ENCODE measurements at regions not wholly inside any gene's neighbourhood (a gene's known extent, or its start where the extent isn't known, plus 50 kb on each side); places are given as distances from the start of the nearest gene placed in this dataset.

GRCh38 chr7:156547884-156548561 is 92.6 kb upstream of the RNF32 start:
- DNase-seq (ENCODE audit: low spot score): peak; percentile 17

GRCh38 chr7:156545979-156546378 is 94.6 kb upstream of the RNF32 start:
- no peak for DNase-seq (ENCODE audit: low spot score)
- TF ChIP-seq, protein P1, sequence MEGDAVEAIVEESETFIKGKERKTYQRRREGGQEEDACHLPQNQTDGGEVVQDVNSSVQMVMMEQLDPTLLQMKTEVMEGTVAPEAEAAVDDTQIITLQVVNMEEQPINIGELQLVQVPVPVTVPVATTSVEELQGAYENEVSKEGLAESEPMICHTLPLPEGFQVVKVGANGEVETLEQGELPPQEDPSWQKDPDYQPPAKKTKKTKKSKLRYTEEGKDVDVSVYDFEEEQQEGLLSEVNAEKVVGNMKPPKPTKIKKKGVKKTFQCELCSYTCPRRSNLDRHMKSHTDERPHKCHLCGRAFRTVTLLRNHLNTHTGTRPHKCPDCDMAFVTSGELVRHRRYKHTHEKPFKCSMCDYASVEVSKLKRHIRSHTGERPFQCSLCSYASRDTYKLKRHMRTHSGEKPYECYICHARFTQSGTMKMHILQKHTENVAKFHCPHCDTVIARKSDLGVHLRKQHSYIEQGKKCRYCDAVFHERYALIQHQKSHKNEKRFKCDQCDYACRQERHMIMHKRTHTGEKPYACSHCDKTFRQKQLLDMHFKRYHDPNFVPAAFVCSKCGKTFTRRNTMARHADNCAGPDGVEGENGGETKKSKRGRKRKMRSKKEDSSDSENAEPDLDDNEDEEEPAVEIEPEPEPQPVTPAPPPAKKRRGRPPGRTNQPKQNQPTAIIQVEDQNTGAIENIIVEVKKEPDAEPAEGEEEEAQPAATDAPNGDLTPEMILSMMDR (IDR thresholded peaks at IDR 0.05; ENCODE audit: extremely low read depth, missing control alignments): no peak

More at GRCh38 chr7:156547884-156548561, 92.6 kb upstream of the RNF32 start:
- TF ChIP-seq, protein P1 (IDR thresholded peaks at IDR 0.05; ENCODE audit: extremely low read depth, missing control alignments): no peak

DNA sequence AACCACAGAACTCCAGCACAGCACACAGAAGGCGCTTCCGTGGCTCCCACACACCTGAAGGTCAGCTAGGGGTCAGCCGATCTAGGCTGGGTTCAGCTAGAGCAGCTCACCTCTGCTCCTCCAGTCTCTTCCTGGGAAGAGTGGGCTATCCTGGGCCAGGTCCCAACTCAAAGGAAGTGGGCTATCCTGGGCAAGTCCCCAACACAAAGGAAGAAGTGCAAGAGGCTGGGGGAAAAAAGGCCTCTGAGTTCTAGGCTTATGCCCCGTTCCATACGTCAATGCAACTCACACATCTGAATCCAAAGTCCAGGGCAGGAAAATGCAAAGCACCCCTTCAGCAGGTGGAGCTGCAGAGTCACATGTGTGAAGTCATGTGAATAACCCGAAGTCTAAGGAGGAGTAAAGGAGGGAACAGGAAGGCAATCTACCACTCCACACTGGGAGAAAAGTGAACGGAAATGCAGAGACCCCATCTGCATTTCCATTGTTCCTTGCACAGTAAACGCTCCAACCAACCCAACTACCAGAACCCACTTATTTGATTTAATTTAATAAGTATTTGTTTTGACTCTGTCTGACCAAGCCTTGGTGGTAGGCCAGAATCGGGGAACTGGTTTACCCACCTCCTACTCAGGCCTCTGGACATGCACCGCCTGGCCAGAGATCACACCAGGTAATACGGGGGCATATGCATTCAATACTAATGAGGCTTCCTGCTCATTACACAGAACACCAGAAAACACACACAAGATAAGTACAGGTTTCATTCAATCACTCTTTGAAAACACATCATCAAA is 95.5 kb upstream of the RNF32 start:
- DNase-seq (ENCODE audit: low spot score): no peak
- TF ChIP-seq, protein P1 (IDR thresholded peaks at IDR 0.05; ENCODE audit: extremely low read depth, missing control alignments): no peak

GRCh38 chr7:156543699-156544598 is 96.6 kb upstream of the RNF32 start:
- TF ChIP-seq, protein P1 (IDR thresholded peaks at IDR 0.05; ENCODE audit: extremely low read depth, missing control alignments): no peak
- no peak for DNase-seq (ENCODE audit: low spot score)

DNA sequence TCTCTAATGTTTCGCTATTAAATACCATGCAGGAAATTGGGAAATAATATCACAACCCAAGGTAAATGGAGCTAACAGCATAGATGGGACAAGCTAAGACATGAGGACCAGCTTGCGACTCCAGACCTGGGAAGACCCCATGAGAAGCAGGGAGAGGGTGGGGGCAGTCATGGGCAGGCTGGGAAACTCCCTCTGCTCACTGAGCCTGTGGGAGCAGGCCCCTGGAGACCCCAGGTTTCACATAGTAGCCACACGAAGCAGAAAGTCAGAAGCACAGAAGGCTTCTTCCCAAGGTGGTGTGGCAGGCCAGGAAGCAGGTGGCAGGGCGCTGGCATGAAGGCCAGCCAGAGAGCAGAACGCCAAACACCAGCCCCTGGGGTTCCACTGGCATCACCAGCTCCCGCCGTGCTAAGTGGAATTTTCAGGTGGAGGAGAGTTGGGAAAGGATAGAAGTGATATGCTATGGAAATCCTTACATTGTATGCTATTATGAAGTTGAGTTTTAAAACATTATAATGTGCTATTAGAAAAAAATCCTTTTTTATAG is 99.9 kb upstream of the RNF32 start:
- TF ChIP-seq, protein P1 (IDR thresholded peaks at IDR 0.05; ENCODE audit: extremely low read depth, missing control alignments): no peak
- no peak for DNase-seq (ENCODE audit: low spot score)

DNA sequence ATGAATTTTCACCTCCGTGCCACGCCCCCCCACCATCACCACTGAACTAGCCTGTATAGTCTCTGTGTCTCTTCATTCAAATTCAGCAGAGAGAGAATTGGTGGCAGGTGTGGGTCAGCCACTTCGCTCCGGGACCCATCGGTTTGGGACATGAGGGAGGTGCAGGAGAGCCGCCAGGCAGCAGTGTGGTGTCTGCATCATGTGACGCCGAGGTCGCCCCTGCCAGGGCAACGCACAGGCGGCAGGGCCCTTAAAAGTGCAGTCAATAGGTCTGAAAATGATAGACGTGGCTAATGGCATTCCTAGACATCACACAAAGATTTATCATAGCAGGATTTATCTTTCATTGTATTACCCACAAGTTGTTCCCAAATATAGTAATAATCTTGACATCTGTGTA is 100.6 kb upstream of the RNF32 start:
- DNase-seq (ENCODE audit: low spot score): no peak
- TF ChIP-seq, protein P1 (IDR thresholded peaks at IDR 0.05; ENCODE audit: extremely low read depth, missing control alignments): no peak
